GM21526 (cell line): ENCODE measurements at regions not wholly inside any gene's neighbourhood (a gene's known extent, or its start where the extent isn't known, plus 50 kb on each side); places are given as distances from the start of the nearest gene placed in this dataset.
A peak's percentile ranks its signal among the peaks of the same experiment; 100 is the strongest.
"Not testable (repeated sequence)": the region's sequence is repeated elsewhere in the genome, so short reads cannot be mapped to it uniquely, and the experiment has no call there.

Experiments used
- ATAC-seq: cut with Tn5 transposase; IDR thresholded peaks from one replicate; pipeline ENCODE4 v1.9.1; 2021; ENCODE audit warnings: moderate library complexity; ENCODE audit not compliant: unreplicated experiment, low FRiP score

DNA sequence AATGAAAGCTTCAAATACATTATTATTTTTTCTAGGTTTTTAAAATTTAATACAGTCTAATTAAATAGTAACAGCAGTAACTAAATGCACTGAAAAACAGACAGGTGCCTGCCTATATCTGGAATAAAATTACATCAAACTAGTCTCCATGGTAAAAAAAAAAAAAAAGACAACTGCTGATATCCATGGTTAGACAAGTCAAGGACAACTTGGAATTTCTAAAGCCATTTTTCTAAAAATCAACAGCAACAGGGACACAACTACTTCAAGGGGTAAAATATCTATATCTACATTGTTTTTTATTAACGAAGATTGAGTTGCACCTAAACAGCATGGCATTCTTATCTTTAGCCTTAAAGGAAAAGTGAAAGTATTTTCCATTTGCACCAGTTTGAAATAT lies 74.7 kb upstream of the VPREB1 start:
- no peak for ATAC-seq

DNA sequence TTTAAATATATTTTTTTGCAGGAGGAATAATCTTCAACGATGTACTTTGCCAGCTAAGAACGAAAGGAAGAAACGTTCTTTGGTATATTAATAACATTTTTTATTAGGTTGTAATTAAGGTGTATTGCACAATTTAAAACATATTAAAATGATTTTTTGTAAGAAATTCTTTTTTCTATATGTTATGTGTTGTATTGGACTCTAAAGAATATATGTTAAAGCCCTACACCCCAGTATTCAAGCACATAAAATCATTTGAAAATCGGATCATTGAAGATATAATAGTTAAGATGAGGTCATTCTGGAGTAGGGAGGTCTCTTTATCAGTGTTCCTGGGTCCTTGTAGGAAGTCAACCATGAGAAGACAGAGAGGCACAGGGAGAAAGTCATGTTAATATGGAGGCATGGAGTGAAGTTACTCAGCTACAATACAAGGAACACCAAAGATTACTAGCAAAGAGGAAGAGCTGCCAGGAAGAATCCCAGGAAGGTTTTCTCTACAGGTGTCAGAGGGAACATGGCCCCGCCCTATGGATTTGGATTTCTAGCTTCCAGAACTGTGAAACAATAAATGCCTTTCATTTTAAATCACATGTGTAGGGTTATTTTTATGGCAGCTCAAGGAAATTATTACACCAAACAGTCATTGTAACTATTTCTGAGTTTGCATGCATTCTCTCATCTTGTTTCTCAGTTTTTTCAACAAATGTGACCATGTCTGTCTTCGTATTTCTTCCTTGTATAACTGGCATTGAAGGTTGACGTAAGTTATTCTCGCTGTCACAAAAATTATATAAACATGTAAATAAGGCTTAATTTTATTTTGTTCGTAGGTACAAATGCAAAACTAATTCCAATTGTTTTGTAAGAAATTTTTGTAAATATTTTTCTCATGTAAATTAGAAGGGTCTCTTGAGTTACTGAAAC lies 75.4 kb upstream of the VPREB1 start:
- ATAC-seq, result no peak

DNA sequence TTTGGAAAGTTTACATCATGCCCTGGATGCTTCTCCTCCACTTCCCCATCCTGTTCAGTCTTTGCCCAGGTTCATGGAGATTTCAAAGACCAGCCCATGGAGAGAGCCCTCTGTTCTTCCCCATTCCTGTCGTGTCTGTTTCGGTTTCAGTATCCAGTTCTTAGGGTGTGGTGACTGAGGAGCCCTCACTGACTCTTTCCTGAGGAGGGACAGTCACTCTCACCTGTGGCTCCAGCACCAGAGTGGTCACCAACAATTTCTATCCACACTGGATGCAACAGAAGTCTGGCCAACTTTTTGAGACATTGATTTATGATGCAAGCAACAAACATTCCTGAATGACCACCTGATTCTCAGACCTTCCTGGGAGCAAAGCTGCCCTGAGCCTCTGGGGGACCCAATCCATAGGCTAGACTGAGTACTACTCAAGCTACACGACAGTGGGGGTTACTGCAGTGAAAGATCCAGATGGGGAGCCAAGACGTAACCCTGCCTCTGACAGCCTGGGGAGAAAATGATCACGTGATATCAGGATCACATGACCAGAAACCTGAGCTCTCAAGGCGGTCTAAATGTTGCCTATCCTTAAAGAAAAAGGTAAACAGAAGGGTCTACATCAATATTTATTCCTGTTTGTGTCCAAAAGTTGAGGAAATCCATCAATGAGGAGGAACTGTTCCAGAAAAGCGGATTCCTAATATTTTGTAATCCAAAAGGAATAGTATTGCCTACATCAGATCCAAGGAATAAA lies 76.2 kb upstream of the VPREB1 start:
- ATAC-seq, result no peak

DNA sequence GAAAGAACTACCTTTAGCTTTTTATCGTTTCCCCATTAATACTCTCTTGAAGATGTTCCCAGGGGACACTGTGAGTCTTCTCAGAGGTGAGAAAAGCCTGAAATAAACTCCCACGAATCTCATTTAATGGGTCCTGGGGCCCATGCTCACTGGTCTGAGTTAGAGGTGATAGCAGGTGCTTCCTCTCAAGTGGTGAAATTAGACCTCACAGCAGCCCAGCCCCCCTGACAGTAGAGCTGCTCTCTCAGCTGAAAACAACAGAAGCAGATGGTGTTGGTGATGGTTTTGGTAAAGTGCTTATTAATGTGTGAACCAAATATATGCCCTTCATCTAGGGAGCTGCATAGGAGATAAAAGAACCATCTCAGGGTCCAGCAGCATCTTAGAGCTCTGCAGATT lies 76.8 kb upstream of the VPREB1 start:
- ATAC-seq, result peak; percentile 67

DNA sequence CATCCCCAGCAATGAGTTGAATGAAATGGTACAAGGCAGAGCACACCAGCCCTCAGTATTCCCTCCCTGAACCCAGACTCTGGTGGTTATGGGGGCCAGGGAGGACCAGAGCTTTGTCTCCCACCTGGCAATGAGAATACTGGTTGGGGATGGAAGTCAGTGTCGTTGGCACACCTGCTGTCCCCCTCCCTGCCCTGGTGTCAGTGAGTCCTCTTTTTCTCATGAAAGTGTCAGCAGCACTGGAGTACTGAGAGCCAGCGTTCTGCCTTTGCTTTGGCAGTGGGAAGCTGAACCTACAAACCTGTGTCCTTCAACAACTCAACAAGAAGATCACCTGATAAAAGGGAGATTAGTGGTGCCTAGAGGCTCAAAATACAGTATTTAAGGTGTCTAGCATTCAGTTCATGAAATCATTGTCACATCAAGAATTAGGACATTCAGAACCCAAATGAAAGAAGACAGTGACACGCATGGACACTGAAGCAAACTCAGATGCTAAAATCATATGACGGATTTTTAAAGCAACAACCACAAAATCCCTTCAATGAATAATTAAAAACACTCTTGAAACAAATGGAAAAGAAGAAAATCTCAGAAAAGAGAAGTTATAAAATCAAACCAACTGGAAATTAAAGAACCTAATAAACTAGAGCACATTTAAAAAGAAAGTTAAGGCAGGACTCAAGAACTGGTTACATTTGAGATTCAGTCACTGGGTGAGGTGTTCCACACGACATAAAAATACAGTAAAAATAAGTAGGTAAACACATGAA lies 77.5 kb upstream of the VPREB1 start:
- ATAC-seq, result no peak

DNA sequence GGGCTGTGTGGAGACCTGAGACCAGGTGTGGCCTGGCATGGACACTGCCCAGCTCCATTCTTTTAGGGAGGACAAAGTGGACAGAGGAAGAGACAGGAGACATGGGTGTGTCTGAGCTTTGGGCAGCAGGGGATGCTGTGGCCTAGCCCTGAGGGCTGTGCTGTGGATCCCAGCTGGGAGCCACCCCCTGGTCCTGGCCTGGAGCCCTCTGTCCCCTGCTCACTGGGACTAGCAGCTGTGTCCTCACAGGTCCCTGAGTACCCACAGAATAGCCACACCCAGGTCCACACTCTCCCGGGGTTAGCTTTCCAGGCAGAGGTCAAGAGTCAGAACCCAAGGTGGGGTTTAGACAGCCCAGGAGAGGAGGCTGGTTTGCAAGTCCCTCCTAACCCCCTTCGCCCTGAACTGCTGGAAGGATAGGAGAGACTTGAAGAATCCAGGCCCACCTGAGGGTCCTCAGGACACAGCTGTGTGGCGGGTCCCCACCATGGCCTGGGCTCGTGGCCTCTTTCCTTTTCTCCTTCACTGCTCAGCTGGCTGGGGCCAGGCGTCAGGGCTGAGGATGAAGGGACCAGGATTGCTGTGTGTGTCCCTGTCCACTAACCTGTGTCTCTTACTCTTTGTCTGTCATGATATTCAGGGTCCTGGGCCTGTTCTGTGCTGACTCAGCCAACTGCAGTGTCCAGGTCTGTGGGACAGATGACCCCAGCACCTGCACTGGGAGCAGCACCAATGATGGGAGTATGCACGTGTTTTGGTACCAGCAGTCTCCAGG lies 78.5 kb upstream of the VPREB1 start:
- no peak for ATAC-seq

DNA sequence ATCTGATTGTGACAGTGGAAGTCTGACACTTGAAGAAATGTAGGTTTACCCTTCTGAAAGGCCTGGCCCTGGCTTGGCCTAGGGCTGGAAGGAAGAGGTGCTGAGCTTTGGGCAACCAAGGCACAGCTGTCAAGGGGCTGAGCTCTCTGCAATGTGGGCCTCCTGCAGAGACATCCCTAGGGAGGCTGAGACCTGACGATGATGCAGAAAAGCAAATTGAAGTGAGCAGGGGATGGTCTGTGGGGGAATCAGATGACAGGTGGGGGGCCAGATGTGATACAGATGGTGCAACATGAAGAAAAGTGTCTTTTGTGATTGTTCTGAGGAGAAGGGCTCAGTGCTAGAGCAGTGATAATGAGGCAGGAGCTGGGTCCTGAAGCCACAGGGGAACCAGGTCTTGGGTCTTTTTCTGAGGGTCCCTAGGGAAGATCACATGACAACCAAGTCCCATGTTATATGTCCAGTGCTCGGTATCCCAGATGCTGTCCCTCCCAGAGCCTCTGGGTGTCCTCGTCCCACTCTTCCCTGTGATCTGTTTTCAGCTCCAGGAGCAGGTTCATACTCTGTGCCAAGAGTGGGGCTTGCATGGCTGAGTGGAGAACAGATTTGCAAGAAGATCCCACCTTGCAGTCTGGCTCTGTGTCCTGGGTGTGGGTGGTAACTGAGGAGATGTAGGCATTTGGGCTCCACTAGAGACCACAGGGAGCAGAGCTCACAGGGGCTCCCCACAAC lies 79.9 kb upstream of the VPREB1 start:
- ATAC-seq, result no peak

DNA sequence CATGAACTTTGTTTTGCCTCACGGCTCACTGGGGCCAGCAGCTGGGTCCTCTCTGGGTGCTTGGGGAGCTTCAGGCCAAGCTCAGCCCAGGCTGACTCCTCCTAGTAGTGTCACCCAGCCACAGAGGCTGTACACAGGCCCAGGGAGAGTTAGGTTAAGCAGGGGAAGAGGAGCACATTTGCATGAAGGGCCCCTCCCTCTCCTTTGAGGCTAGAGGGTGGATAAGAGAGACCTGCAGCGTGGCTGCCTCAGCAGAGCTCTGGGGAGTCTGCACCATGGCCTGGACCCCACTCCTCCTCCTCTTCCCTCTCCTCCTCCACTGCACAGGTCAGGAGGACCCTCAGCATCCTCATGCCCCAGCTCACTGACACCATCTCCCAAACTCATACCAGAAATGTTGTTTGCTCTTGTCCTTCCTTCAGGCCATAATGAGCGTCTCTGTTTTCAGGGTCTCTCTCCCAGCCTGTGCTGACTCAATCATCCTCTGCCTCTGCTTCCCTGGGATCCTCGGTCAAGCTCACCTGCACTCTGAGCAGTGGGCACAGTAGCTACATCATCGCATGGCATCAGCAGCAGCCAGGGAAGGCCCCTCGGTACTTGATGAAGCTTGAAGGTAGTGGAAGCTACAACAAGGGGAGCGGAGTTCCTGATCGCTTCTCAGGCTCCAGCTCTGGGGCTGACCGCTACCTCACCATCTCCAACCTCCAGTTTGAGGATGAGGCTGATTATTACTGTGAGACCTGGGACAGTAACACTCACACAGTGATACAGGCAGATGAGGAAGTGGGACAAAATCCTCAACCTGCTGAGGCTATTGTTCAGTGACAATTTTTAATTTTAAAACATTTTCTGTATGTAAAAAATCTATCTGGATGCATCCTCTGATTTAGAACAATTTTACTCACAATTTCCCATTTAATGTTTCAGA lies 82.4 kb upstream of the VPREB1 start:
- no peak for ATAC-seq

DNA sequence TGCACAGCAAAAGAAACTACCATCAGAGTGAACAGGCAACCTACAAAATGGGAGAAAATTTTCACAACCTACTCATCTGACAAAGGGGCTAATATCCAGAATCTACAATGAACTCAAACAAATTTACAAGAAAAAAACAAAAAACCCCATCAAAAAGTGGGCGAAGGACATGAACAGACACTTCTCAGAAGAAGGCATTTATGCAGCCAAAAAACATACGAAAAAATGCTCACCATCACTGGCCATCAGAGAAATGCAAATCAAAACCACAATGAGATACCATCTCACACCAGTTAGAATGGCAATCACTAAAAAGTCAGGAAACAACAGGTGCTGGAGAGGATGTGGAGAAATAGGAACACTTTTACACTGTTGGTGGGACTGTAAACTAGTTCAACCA lies 83.8 kb upstream of the VPREB1 start:
- ATAC-seq, result not testable (repeated sequence)

DNA sequence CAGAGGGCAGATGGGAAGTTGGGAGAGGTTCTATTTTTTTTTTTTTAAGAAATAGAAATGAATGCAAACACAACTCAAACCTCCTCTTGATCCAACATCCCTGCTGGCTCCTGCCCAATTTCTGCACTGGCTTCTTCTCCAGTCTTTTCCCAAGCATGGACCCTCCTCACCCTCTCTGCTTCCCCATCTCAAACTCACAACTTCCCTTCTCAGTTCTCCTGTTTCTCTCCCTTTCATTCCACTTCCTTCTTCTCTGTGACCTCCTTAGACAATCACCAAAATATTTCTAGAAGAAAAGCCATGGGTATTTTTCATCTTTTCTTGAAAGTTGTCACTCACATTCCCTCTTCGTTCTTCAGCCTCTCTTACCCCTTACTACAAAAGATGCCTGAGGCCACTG lies 85.2 kb upstream of the VPREB1 start:
- no peak for ATAC-seq

DNA sequence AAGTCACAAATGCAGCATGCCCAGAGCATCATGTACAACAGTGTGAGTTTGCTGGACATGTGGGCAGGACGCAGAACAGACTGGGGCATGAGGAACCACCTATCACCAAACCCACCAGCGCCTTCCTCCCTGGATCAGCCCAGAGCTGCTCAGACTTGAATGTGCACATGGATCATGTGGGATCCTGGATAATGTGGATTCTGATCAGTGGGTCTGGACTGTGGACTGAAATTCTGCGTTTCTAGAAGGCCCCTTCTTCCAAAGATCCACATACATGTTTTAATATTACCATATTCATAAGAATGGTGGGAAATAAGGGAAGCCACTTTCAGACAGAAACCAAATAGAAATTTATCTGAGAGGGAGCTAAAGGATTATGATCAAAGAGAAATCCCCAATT lies 85.6 kb upstream of the VPREB1 start:
- no peak for ATAC-seq

DNA sequence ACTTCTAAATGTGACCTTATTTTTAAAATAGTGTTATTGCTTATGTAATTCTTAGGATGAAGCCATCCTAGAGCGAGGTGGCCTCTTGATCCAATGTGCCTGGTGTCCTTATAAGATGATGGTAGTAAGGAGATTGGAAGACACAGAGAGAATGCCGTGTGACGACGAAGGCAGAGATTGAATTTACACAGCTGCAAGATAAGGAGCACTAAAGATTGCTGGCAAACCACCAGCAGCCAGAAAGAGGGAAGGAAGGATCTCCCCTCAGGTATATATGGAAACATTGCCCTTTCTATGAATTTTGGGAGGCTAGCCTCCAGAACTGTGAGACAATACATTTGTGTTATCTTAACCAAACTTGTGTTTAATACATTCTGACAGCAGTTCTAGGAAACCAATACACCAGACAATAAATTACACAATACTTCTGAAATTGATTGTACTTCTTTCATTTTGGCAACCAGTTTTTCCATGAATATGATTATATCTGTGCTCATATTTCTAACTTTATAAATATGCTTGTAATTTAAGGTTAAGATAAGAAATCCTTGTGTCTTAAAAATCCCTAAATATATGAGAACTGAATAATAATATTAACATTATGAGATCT lies 86.3 kb upstream of the VPREB1 start:
- ATAC-seq, result no peak

DNA sequence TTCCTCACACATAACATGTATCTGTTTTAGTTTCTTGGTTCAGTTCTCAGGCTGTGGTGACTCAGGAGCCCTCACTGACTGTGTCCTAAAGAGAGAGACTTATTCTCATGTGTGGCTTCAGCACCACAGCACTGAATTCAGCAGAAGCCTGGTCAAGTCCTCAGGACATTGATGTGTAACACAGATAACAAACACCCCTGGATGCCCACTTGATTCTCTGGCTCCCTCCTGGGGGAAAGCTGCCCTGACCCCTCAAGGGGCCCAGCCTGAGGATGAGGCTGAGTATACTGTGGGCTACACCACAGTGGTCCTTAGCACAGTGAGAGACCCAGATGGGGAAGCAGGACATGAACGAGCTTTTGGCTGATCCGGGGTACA lies 87.2 kb upstream of the VPREB1 start:
- peak; percentile 40 for ATAC-seq

DNA sequence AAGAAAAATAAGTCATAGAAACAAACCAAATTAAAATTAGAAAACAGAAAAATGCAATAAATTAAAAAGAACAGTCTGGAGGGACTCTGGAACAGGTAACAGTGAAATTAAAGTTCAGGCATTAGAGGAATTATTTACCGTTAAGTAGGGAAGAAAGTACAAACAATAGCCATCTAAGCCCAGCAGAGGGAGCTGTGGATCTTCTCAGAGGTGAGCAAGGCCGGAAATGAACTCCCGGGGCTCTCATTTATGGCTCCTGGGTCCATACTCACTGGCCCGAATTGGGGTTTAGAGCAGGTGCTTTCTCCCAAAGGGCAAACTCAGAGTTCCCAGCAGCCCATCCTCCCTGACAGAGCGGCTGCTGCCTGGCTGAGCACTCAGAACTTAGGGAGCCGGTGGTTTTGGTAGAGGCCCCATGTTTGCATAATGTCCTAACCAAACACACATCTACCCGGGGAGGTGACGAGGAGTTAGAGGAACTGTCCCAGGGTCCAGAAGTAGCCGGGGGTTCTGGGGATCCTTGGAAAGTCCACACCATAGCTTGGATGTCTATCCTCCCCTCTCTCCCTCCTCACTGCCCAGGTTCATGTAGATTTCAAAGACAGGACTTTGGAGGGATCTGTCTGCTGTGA lies 87.8 kb upstream of the VPREB1 start:
- peak; percentile 47 for ATAC-seq

DNA sequence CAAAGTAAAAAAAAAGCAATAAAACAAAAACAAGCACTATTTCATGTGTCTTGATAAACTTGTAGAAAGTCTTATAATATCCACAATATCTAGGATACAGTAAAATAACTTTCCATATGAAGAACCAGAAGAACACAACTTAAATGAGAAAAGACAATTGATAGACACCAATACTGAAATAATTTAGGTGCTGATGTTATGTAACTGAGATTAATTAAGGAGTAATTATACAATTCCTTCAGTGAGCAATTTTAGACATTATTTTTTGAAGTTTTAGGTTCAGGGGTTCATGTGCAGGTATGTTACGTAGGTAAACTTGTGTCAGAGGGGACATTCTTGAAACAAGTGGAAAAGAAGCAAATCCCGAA lies 88.3 kb upstream of the VPREB1 start:
- ATAC-seq, result no peak

DNA sequence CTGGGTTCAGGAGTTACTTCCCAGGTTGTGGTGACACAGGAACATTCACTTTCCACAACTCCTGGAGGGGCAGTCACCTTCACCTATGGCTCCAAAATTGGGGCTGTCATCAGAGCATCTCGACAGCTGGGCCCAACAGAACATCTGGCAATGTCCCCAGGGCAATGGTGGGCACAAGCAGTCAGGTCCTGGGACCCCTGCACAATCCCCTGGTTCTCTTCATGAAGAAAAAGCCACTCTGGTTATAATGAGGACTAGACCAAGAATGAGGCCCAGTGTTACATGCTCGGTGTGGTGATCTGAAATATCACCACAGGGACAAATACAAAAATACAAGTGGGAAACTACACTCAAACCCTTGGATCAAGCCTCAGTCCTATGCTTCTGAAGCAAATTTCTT lies 89.0 kb upstream of the VPREB1 start:
- ATAC-seq, result no peak

DNA sequence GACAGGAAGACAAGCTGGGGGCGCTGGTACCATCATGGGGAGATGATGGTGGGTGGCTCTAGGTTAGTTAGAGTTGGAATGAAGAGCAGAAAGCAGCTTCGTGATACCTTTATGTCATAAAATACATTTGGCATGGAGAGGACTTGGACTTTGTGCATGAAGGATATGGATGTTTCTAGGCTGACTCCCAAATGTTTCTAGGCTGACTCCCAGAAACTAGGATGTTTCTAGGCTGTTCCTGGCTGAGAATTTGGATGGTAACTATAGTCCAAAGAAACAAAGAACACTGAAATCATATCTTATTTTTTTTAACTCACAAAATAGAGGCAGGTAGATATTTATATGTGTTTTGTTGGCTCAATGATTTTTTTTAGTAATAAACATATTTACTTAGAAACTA lies 89.4 kb upstream of the VPREB1 start:
- ATAC-seq, result no peak

DNA sequence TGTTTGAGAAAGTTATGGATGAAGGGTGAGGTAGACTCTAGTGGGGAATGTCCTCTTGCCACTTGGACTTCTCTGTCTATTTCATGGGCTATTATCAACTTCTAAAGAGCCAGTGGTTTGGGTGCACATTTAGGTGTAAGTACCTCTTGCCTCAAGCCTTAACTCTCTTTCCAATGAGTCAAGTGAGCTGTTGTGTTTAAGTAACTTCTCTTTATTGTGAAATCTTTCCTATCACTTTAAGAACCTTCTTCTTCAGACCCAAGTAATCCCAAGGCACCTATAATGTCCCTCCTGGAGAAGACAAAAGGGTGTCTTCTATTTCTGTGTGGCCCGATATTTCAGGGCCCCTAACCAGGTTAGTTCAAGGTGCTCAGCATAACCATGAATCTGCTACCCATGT lies 90.5 kb upstream of the VPREB1 start:
- ATAC-seq, result no peak
